ENCODE measurements at regions not wholly inside any gene's neighbourhood (a gene's known extent, or its start where the extent isn't known, plus 50 kb on each side); places are given as distances from the start of the nearest gene placed in this dataset.

DNA sequence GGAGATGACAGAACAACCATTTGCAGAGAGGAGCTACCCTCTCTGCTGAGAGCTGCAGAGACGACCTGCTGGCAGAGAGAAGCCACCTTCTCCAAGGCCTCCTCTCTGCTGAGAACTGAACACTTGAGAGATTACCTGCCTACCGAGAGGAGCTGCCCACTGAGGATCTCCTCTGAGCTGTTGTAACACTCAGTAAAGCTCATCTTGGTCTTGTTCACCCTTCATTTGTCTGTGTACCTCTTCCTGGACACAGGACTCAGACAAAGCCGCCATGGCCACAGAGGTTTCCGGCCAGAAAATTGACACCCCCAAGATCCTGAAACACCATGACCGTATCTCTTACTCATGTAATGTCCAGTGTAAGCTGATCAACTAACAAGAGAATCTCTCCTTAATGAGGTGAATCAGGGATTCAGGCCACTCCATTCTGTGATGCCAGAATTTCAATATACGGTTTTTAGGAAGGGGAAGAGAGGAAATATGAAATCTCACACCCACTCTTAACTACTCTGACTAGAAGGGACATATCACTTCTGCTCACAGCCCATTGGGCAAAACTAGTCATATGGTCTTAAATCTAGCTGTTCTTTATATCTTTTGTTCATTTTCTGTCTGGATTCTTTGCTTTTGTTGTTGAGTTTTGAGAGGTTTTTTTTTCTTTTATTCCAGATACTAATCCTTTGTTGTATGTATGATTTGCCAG lies 83.8 kb downstream of the RHOU start:
- intact Hi-C loops (cut with micrococcal nuclease; ENCODE audit: unreplicated experiment), result no loop called here
- TF ChIP-seq SIN3A (IDR thresholded peaks at IDR 0.05; ENCODE audit: borderline replicate concordance, insufficient read depth, low read depth, low read length) (no peak), POLR2AphosphoS5 (IDR thresholded peaks at IDR 0.05; ENCODE audit: low read depth, low read length) (no peak), TCF7L2 (IDR thresholded peaks at IDR 0.05; ENCODE audit: low read depth, low read length) (no peak)
- TF ChIP-seq, protein P1, sequence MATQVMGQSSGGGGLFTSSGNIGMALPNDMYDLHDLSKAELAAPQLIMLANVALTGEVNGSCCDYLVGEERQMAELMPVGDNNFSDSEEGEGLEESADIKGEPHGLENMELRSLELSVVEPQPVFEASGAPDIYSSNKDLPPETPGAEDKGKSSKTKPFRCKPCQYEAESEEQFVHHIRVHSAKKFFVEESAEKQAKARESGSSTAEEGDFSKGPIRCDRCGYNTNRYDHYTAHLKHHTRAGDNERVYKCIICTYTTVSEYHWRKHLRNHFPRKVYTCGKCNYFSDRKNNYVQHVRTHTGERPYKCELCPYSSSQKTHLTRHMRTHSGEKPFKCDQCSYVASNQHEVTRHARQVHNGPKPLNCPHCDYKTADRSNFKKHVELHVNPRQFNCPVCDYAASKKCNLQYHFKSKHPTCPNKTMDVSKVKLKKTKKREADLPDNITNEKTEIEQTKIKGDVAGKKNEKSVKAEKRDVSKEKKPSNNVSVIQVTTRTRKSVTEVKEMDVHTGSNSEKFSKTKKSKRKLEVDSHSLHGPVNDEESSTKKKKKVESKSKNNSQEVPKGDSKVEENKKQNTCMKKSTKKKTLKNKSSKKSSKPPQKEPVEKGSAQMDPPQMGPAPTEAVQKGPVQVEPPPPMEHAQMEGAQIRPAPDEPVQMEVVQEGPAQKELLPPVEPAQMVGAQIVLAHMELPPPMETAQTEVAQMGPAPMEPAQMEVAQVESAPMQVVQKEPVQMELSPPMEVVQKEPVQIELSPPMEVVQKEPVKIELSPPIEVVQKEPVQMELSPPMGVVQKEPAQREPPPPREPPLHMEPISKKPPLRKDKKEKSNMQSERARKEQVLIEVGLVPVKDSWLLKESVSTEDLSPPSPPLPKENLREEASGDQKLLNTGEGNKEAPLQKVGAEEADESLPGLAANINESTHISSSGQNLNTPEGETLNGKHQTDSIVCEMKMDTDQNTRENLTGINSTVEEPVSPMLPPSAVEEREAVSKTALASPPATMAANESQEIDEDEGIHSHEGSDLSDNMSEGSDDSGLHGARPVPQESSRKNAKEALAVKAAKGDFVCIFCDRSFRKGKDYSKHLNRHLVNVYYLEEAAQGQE (IDR thresholded peaks at IDR 0.05; ENCODE audit: insufficient read depth in 1 of 2, low read depth in 2 of 2, low read length in 1 of 2), result no peak
- TF ChIP-seq, protein P2, sequence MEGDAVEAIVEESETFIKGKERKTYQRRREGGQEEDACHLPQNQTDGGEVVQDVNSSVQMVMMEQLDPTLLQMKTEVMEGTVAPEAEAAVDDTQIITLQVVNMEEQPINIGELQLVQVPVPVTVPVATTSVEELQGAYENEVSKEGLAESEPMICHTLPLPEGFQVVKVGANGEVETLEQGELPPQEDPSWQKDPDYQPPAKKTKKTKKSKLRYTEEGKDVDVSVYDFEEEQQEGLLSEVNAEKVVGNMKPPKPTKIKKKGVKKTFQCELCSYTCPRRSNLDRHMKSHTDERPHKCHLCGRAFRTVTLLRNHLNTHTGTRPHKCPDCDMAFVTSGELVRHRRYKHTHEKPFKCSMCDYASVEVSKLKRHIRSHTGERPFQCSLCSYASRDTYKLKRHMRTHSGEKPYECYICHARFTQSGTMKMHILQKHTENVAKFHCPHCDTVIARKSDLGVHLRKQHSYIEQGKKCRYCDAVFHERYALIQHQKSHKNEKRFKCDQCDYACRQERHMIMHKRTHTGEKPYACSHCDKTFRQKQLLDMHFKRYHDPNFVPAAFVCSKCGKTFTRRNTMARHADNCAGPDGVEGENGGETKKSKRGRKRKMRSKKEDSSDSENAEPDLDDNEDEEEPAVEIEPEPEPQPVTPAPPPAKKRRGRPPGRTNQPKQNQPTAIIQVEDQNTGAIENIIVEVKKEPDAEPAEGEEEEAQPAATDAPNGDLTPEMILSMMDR (IDR thresholded peaks at IDR 0.05), result no peak
- Histone ChIP-seq H3K9me3 (ENCODE audit: control insufficient read depth, insufficient read depth, low read depth, low read length) (no peaks in the 10 kb centered on the region), H3K27ac (ENCODE audit: low read length) (no peak overlapping the region), H3K4me3 (ENCODE audit: low read depth in 2 of 2, low read length in 2 of 2) (no peak overlapping the region), H3K27me3 (ENCODE audit: control insufficient read depth, insufficient read depth, low read length) (no peaks in the 10 kb centered on the region), H3K4me1 (ENCODE audit: control insufficient read depth, insufficient read depth, low read length) (no peaks in the 10 kb centered on the region), H3K36me3 (ENCODE audit: control insufficient read depth, insufficient read depth, low read length) (no peaks in the 10 kb centered on the region)
- in situ Hi-C loops (cut with HindIII; ENCODE audit: low pct_unique_long_range_greater_than_20kb, low sequenced_read_pairs), result no loop called here
- no TSS peak for BruUV-seq (replicated peaks)
- ATAC-seq (no peak), DNase-seq (ENCODE audit: low read depth, low spot score) (no peak)
- ChIA-PET CTCF (no interaction called here), POLR2A (interaction anchor here (0.7 kb wide), 1 partner anchor 27 kb away, joined by 3 read pairs; no protein-coding TSS in a partner anchor)

DNA sequence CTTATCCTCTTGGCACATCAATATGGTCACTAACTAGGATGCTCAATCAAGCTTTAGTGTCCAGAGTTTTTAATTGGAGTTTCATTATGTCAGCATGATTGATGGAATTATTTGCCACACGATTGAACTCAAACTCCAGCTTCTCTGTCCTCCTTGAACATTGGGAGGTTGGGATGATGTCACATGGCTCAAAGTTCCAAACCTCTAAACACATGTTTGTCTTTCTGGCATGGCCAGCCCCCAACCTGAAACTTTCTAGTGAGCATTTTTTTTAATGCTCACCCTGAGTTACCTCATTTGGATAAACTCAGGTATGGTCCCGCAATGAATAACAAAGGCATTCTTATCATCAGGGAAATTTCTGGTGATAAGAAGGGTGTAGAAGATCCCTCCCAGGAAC lies 86.0 kb downstream of the RHOU start:
- intact Hi-C loops (cut with micrococcal nuclease; ENCODE audit: unreplicated experiment) (no loop called here), in situ Hi-C loops (cut with HindIII; ENCODE audit: low pct_unique_long_range_greater_than_20kb, low sequenced_read_pairs) (no loop called here)
- Histone ChIP-seq H3K36me3 (ENCODE audit: control insufficient read depth, insufficient read depth, low read length) (no peaks in the 10 kb centered on the region), H3K27ac (ENCODE audit: low read length) (no peak overlapping the region), H3K4me1 (ENCODE audit: control insufficient read depth, insufficient read depth, low read length) (no peaks in the 10 kb centered on the region), H3K4me3 (ENCODE audit: low read depth in 2 of 2, low read length in 2 of 2) (no peak overlapping the region), H3K27me3 (ENCODE audit: control insufficient read depth, insufficient read depth, low read length) (no peaks in the 10 kb centered on the region), H3K9me3 (ENCODE audit: control insufficient read depth, insufficient read depth, low read depth, low read length) (no peaks in the 10 kb centered on the region)
- POLR2A ChIA-PET, result no interaction called here
- no TSS peak for BruUV-seq (replicated peaks)
- no peak for TF ChIP-seq POLR2AphosphoS5 (IDR thresholded peaks at IDR 0.05; ENCODE audit: low read depth, low read length)
- TF ChIP-seq SIN3A (IDR thresholded peaks at IDR 0.05; ENCODE audit: borderline replicate concordance, insufficient read depth, low read depth, low read length), result no peak
- TF ChIP-seq, protein P1 (IDR thresholded peaks at IDR 0.05; ENCODE audit: insufficient read depth in 1 of 2, low read depth in 2 of 2, low read length in 1 of 2), result no peak
- TF ChIP-seq, protein P2 (IDR thresholded peaks at IDR 0.05), result no peak
- TF ChIP-seq TCF7L2 (IDR thresholded peaks at IDR 0.05; ENCODE audit: low read depth, low read length), result no peak
- ATAC-seq, result no peak
- no peak for DNase-seq (ENCODE audit: low read depth, low spot score)
- CTCF ChIA-PET, result no interaction called here

Data from Panc1 (cell line).